ENCODE measurements at regions not wholly inside any gene's neighbourhood (a gene's known extent, or its start where the extent isn't known, plus 50 kb on each side); places are given as distances from the start of the nearest gene placed in this dataset.
"Not testable (repeated sequence)": the region's sequence is repeated elsewhere in the genome, so short reads cannot be mapped to it uniquely, and the experiment has no call there.

DNA sequence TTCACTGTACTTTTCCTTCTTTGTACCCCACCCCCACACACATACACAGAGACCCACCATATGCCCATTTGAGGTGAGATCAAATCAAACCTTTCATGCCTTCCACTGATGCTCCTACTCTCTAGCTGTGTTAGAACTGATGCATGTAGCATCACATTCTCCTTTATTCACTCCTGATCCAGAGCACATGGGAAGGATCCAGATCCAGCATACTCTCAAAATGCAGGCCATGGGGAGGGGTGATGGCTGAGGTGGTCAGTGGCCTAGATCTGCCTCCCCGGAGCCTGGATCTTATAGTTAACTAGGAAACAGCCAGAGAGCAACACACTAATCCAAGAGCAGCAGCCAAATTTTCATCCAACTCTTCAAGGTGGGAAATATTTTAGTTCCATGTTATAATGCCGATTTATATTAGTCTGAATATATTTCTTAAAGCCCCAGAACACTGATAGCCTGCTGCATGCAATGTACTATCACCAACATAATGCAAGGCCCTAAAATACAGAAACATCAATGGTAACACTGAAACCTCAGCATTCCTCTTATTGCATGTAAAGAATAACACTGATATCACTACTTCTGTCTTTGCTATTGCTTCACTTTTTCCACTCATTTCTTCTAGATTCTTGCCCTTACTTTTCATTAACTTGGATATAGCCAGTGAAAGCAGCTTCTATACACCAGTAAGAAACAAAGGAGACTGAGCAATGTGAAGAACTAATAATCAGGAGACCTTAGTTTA lies 126.8 kb upstream of the BEND6 start:
- H3K9me3 ChIP-seq (ENCODE audit: control insufficient read depth, low read depth, low read length): no peaks in the 10 kb centered on the region
- H3K27ac ChIP-seq (ENCODE audit: control insufficient read depth, insufficient read depth, low read length): no peak overlapping the region
- H3K79me2 ChIP-seq (ENCODE audit: control insufficient read depth, insufficient read depth, low read length): peaks cover 2% of the 10 kb centered on the region
- dilution Hi-C loops (cut with MboI; ENCODE audit: extremely low pct_ligation_motif_present, low sequenced_read_pairs): no loop called here
- DNase-seq (ENCODE audit: low read depth, low spot score) (no peak), FAIRE-seq (no peak)
- no peaks in the 10 kb centered on the region for H3K27me3 ChIP-seq (ENCODE audit: control insufficient read depth, extremely low read depth, insufficient read depth, low read length)
- no peak overlapping the region for H2AFZ ChIP-seq (ENCODE audit: control insufficient read depth, low read length)
- no peaks in the 10 kb centered on the region for H3K36me3 ChIP-seq (ENCODE audit: control insufficient read depth in 2 of 2, extremely low read depth in 1 of 2, insufficient read depth in 2 of 2, low read length in 2 of 2)
- H3K4me3 ChIP-seq (ENCODE audit: control insufficient read depth in 2 of 3, extremely low read depth in 1 of 3, insufficient read depth in 2 of 3, low read depth in 1 of 3, low read length in 3 of 3): no peak overlapping the region
- H4K20me1 ChIP-seq (ENCODE audit: control insufficient read depth, extremely low read depth, insufficient read depth, low read length): no peaks in the 10 kb centered on the region
- no peak for TF ChIP-seq EZH2 (IDR thresholded peaks at IDR 0.05; ENCODE audit: low read length)
- TF ChIP-seq CTCF (optimal IDR thresholded peaks at IDR 0.05 in 1 of 3, IDR thresholded peaks at IDR 0.05 in 1 of 3, conservative IDR thresholded peaks at IDR 0.05 in 1 of 3; ENCODE audit: extremely low read depth in 1 of 3, insufficient read depth in 2 of 3, low read length in 3 of 3): no peak
- no peak overlapping the region for H3K9ac ChIP-seq (ENCODE audit: control insufficient read depth, extremely low read depth, insufficient read depth, low read length)
- no peaks in the 10 kb centered on the region for H3K4me1 ChIP-seq (ENCODE audit: control insufficient read depth, extremely low read depth, insufficient read depth, low read length)
- no peak overlapping the region for H3K4me2 ChIP-seq (ENCODE audit: control insufficient read depth, extremely low read depth, insufficient read depth, low read depth, low read length)
- H3K9me1 ChIP-seq (ENCODE audit: control insufficient read depth, extremely low read depth, insufficient read depth, low read length): no peaks in the 10 kb centered on the region

DNA sequence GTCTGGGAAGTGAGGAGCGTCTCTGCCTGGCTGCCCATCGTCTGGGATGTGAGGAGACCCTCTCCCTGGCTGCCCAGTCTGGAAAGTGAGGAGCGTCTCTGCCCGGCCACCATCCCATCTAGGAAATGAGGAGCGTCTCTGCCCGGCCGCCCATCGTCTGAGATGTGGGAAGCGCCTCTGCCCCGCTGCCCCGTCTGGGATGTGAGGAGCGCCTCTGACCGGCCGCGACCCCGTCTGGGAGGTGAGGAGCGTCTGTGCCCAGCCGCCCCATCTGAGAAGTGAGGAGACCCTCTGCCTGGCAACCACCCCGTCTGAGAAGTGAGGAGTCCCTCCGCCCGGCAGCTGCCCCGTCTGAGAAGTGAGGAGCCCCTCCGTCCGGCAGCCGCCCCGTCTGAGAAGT lies 130.5 kb upstream of the BEND6 start:
- FAIRE-seq; H3K4me2 ChIP-seq (ENCODE audit: control insufficient read depth, extremely low read depth, insufficient read depth, low read depth, low read length); H3K36me3 ChIP-seq (ENCODE audit: control insufficient read depth in 2 of 2, extremely low read depth in 1 of 2, insufficient read depth in 2 of 2, low read length in 2 of 2); H4K20me1 ChIP-seq (ENCODE audit: control insufficient read depth, extremely low read depth, insufficient read depth, low read length); H3K27me3 ChIP-seq (ENCODE audit: control insufficient read depth, extremely low read depth, insufficient read depth, low read length); H3K9ac ChIP-seq (ENCODE audit: control insufficient read depth, extremely low read depth, insufficient read depth, low read length); DNase-seq (ENCODE audit: low read depth, low spot score); H3K79me2 ChIP-seq (ENCODE audit: control insufficient read depth, insufficient read depth, low read length); dilution Hi-C loops (cut with MboI; ENCODE audit: extremely low pct_ligation_motif_present, low sequenced_read_pairs); H3K9me1 ChIP-seq (ENCODE audit: control insufficient read depth, extremely low read depth, insufficient read depth, low read length); H3K9me3 ChIP-seq (ENCODE audit: control insufficient read depth, low read depth, low read length); H3K4me1 ChIP-seq (ENCODE audit: control insufficient read depth, extremely low read depth, insufficient read depth, low read length); H3K27ac ChIP-seq (ENCODE audit: control insufficient read depth, insufficient read depth, low read length); H2AFZ ChIP-seq (ENCODE audit: control insufficient read depth, low read length); H3K4me3 ChIP-seq (ENCODE audit: control insufficient read depth in 2 of 3, extremely low read depth in 1 of 3, insufficient read depth in 2 of 3, low read depth in 1 of 3, low read length in 3 of 3): not testable (repeated sequence)

GRCh38 chr6:56821005-56821432 lies 133.9 kb upstream of the BEND6 start:
- Histone ChIP-seq H3K4me1 (ENCODE audit: control insufficient read depth, extremely low read depth, insufficient read depth, low read length) (no peaks in the 10 kb centered on the region), H3K27me3 (ENCODE audit: control insufficient read depth, extremely low read depth, insufficient read depth, low read length) (no peaks in the 10 kb centered on the region), H3K27ac (ENCODE audit: control insufficient read depth, insufficient read depth, low read length) (no peak overlapping the region), H3K79me2 (ENCODE audit: control insufficient read depth, insufficient read depth, low read length) (peaks cover 3% of the 10 kb centered on the region), H3K9ac (ENCODE audit: control insufficient read depth, extremely low read depth, insufficient read depth, low read length) (no peak overlapping the region), H2AFZ (ENCODE audit: control insufficient read depth, low read length) (no peak overlapping the region), H3K9me3 (ENCODE audit: control insufficient read depth, low read depth, low read length) (no peaks in the 10 kb centered on the region), H3K4me3 (ENCODE audit: control insufficient read depth in 2 of 3, extremely low read depth in 1 of 3, insufficient read depth in 2 of 3, low read depth in 1 of 3, low read length in 3 of 3) (no peak overlapping the region), H4K20me1 (ENCODE audit: control insufficient read depth, extremely low read depth, insufficient read depth, low read length) (no peaks in the 10 kb centered on the region), H3K36me3 (ENCODE audit: control insufficient read depth in 2 of 2, extremely low read depth in 1 of 2, insufficient read depth in 2 of 2, low read length in 2 of 2) (no peaks in the 10 kb centered on the region), H3K4me2 (ENCODE audit: control insufficient read depth, extremely low read depth, insufficient read depth, low read depth, low read length) (no peak overlapping the region), H3K9me1 (ENCODE audit: control insufficient read depth, extremely low read depth, insufficient read depth, low read length) (no peaks in the 10 kb centered on the region)
- peak; percentile 29 for FAIRE-seq
- no peak for DNase-seq (ENCODE audit: low read depth, low spot score)
- dilution Hi-C loops (cut with MboI; ENCODE audit: extremely low pct_ligation_motif_present, low sequenced_read_pairs): no loop called here
- no peak for TF ChIP-seq CTCF (optimal IDR thresholded peaks at IDR 0.05 in 1 of 3, IDR thresholded peaks at IDR 0.05 in 1 of 3, conservative IDR thresholded peaks at IDR 0.05 in 1 of 3; ENCODE audit: extremely low read depth in 1 of 3, insufficient read depth in 2 of 3, low read length in 3 of 3)
- no peak for TF ChIP-seq EZH2 (IDR thresholded peaks at IDR 0.05; ENCODE audit: low read length)
